Pancreas (tissue), 10 donors: ENCODE measurements at regions not wholly inside any gene's neighbourhood (a gene's known extent, or its start where the extent isn't known, plus 50 kb on each side); places are given as distances from the start of the nearest gene placed in this dataset.

Source experiments
- ATAC-seq, 4 donors: fragments of 200-7000 bp; cut with Tn5 transposase; one replicate each; pipeline versions ENCODE4 v1.8.0 to v1.9.1; 2020; ENCODE audit warnings: mild to moderate bottlenecking in 4 of 4, moderate library complexity in 4 of 4
- DNase-seq, 6 donors: peaks; one replicate each; pipeline ENCODE4 v3.0.0-alpha.2; 2020
- FAIRE-seq: peaks from 2 replicates; lab custom pipeline; 2012; peaks lifted over from hg19 to GRCh38; lab: Jason Lieb, UNC
- H3K27ac ChIP-seq, 4 donors: fragments of 200-600 bp; sonication (generic); 1 replicate in 3 of 4; 2 replicates in 1 of 4; pipeline versions ENCODE4 v1.5.0 to v1.8.0; 2020
- H3K27me3 ChIP-seq, 4 donors: fragments of 200-600 bp; one replicate each; pipeline ENCODE4 v1.8.0; 2021
- H3K36me3 ChIP-seq, 3 donors: fragments of 200-600 bp; sonication (generic) in 1 of 3; one replicate each; pipeline versions ENCODE4 v1.5.0 to v1.8.0; 2020 to 2021
- H3K4me1 ChIP-seq, 3 donors: fragments of 200-600 bp; one replicate each; pipeline ENCODE4 v1.8.0; 2021
- H3K4me3 ChIP-seq, 4 donors: fragments of 200-600 bp; sonication (generic) in 2 of 4; one replicate each; pipeline versions ENCODE4 v1.5.0 to v1.8.0; 2020 to 2021
- H3K9me3 ChIP-seq, 4 donors: fragments of 200-600 bp; one replicate each; pipeline ENCODE4 v1.8.0; 2021
- WGBS, 2 donors: extraction: QIAGEN DNeasy Blood & Tissue Kit; methylation state at CpG; one replicate each; pipeline ENCODE4 v1.1.7; 2013; 5-methylcytosine and 5-hydroxymethylcytosine counted together
- intact Hi-C, 3 donors: fragments of 100-400 bp; cut with DNase I; formaldehyde crosslinking; loops; one replicate each; pipeline versions ENCODE4 v1.11.1 to v1.14.2; 2022
- TF ChIP-seq, protein P1 (sequence below), 4 donors: fragments of 200-600 bp; sonication (generic) in 3 of 4; IDR thresholded peaks; one replicate each; pipeline versions ENCODE4 v1.5.0 to v1.8.0; 2021; ENCODE audit warnings: antibody characterized with exemption in 4 of 4
- donor health status: healthy with polysubstance abuse.
- donor health status: DM: no; HTN: no; CAD: no; lungs with moderate emphysema.
- donor health status: DM: no; HTN: no; CAD: no.
- donor health status: control.
- donor health status: control.
- donor health status: Bipolar disorder and iron deficiency.
- donor health status: DM: yes; HTN: yes; CAD: no.
- donor health status: DM: no; HTN: no; CAD: no.
- donor health status: DM: no; HTN: no; CAD: no.
- donor health status: DM: yes; HTN: yes; CAD: no.

DNA sequence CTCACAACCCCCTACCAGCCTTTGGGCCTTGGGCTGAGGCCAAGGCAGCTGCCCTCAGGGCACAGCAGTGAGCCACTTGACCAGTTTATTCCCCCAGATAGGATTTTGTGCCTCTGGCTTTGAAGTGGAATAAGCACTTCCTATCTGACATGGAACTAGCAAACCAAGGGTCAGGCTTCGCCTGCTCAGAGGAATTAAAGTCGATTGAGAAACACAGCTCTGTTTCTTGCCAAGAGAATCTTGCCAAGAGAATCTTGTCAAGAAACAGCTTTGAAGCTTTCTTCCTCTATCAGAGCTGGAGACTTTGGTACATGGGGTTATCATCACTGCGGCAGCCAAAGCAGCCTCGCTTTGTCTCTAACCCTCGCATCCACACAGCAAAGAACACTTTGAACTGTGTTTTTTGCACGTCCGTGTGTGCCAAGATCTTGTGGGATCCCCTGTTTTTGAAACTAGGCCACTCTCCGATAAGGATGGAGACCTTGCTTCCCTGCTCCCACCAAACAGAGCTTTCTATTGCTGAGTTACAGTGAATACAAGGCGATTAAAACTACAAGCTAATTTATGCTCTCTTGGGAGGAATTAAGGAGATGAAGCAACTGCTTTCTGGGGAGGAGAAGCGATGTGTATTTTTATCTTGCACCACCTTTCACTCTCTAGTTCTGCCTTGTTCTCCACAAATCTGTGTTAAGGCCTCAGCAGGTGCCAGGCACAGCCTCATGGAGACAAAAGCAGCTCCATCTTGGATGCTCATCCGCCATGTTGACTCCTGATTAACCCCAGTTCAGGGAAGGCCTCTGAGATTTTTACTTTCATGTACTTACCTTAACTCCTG, 67.3 kb downstream of the RHOU start:
- peaks cover 0 to 9% (median 0%) of the 10 kb centered on the region in 3 donors for H3K4me1 ChIP-seq
- TF ChIP-seq, protein P1, sequence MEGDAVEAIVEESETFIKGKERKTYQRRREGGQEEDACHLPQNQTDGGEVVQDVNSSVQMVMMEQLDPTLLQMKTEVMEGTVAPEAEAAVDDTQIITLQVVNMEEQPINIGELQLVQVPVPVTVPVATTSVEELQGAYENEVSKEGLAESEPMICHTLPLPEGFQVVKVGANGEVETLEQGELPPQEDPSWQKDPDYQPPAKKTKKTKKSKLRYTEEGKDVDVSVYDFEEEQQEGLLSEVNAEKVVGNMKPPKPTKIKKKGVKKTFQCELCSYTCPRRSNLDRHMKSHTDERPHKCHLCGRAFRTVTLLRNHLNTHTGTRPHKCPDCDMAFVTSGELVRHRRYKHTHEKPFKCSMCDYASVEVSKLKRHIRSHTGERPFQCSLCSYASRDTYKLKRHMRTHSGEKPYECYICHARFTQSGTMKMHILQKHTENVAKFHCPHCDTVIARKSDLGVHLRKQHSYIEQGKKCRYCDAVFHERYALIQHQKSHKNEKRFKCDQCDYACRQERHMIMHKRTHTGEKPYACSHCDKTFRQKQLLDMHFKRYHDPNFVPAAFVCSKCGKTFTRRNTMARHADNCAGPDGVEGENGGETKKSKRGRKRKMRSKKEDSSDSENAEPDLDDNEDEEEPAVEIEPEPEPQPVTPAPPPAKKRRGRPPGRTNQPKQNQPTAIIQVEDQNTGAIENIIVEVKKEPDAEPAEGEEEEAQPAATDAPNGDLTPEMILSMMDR (IDR thresholded peaks at IDR 0.05) = no peak
- no peaks in the 10 kb centered on the region for H3K9me3 ChIP-seq
- WGBS, 2 donors = 81% methylated on average over 11 of the region's 11 CpGs
- no peak overlapping the region for H3K4me3 ChIP-seq
- H3K36me3 ChIP-seq = no peaks in the 10 kb centered on the region
- ATAC-seq (peak in 3 of 4 donors; percentile 23 to 60 (median 56)), FAIRE-seq (no peak), DNase-seq (no peak)
- H3K27me3 ChIP-seq = no peaks in the 10 kb centered on the region
- intact Hi-C loops = no loop called here
- H3K27ac ChIP-seq = no peak overlapping the region

DNA sequence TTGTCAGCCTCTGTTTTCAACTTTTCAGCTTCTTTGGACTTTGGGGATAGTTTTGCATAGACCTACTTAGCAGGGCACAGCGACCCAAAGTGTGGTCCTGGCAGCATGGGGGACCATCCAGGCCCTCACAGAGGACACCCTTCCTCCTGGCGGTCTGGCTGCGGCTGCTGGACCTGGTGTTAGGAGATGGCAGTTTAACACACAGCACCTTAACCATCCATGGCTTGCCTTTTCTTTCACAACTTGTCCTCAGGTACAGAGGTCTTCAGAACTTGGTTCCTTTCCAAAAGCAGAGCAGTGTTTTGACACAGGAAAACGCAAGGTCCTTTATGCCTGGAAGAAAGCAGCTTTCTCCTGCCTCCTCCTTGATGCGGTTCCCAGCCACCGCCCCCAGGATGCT, 68.1 kb downstream of the RHOU start:
- no peaks in the 10 kb centered on the region for H3K27me3 ChIP-seq
- intact Hi-C loops = no loop called here
- H3K4me1 ChIP-seq = peaks cover 0 to 9% (median 0%) of the 10 kb centered on the region in 3 donors
- TF ChIP-seq, protein P1 (IDR thresholded peaks at IDR 0.05) = no peak
- no peak overlapping the region for H3K4me3 ChIP-seq
- FAIRE-seq (no peak), ATAC-seq (no peak), DNase-seq (no peak)
- no peak overlapping the region for H3K27ac ChIP-seq
- WGBS, 2 donors = 90 to 91% methylated on average over 6 of the region's 6 CpGs
- H3K9me3 ChIP-seq = no peaks in the 10 kb centered on the region
- no peaks in the 10 kb centered on the region for H3K36me3 ChIP-seq

DNA sequence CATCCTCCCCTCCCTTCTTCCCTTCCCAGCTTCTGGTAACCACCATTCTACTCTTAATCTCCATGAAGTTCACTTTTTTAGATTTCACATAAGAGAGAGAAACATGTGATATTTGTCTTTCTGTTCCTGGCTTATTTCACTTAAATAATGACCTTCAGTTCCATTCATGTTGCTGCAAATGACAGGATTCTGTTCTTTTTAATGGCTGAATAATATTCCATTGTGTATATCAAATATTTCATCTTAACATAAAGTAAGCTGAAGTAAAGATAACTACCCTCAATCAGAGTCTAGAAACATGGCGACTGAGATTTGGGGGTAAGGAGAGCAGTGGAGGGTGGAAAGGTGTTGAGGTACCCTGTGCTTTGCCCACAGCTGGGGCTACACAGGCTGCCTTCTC, 68.9 kb downstream of the RHOU start:
- Histone ChIP-seq H3K27ac (no peak overlapping the region), H3K4me3 (no peak overlapping the region), H3K27me3 (no peaks in the 10 kb centered on the region), H3K36me3 (no peaks in the 10 kb centered on the region), H3K9me3 (no peaks in the 10 kb centered on the region), H3K4me1 (peaks cover 0 to 9% (median 0%) of the 10 kb centered on the region in 3 donors)
- FAIRE-seq (no peak), DNase-seq (no peak), ATAC-seq (no peak)
- TF ChIP-seq, protein P1 (IDR thresholded peaks at IDR 0.05) = no peak
- intact Hi-C loops = no loop called here
- 84 to 96% methylated on average over 1 of the region's 1 CpG for WGBS, 2 donors

DNA sequence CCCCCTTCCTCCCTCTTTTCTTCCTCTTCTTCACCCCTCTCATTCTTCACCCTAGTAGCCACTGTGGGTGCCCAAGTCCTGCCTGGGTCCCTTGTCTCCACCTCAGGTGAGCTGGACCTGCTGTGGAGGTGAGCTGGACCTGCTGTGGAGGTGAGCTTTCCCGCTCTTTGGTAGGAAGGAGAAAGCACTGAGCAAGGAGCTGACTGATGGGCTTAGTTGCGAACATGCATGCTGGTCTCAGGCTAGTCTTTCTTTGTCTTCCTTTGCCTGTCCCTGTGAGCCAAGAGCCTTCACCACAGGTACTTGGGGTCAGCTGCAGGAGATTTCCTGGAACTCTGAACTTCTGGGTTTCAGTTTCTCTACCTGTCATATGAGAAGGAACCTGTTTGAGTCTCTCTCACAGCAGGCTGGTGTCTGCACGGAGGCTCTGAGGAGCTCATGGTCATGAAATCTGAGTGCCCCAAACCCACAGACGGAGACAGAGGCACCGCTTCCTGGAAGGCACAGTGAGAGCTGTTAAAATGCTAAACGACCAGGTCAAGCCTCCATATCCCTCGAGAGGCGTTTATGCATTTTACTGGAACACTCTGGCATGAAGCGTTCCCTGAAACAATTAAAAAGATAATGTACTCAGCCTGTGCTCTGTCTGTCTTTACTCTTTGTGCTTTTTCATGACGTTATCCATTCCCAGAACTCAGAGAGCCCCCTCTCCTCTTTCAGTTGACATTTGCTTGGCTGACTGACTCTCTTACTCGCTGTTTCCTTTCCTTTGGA, 69.5 kb downstream of the RHOU start:
- Histone ChIP-seq H3K9me3 (no peaks in the 10 kb centered on the region), H3K4me1 (peaks cover 0 to 9% (median 0%) of the 10 kb centered on the region in 3 donors), H3K4me3 (no peak overlapping the region), H3K27me3 (no peaks in the 10 kb centered on the region), H3K36me3 (no peaks in the 10 kb centered on the region), H3K27ac (no peak overlapping the region)
- whole genome bisulfite sequencing, 2 donors = 68 to 75% methylated on average over 11 of the region's 11 CpGs
- peak in 1 of 4 donors; percentile 33 for ATAC-seq
- FAIRE-seq = no peak
- TF ChIP-seq, protein P1 (IDR thresholded peaks at IDR 0.05) = no peak
- no peak for DNase-seq
- intact Hi-C loops = no loop called here
